Hepatocyte (in vitro differentiated cells): ENCODE measurements at regions not wholly inside any gene's neighbourhood (a gene's known extent, or its start where the extent isn't known, plus 50 kb on each side); places are given as distances from the start of the nearest gene placed in this dataset.

Experiments used
- EZH2 ChIP-seq: fragments of 200-600 bp; sonication (generic); IDR thresholded peaks from 2 replicates; pipeline ENCODE4 v1.6.1; 2016; ENCODE audit warnings: antibody characterized with exemption, mild to moderate bottlenecking, borderline replicate concordance
- TF ChIP-seq, protein P1 (sequence below): fragments of 200-600 bp; sonication (generic); IDR thresholded peaks from 2 replicates; pipeline ENCODE4 v1.5.1; 2016; ENCODE audit warnings: antibody characterized with exemption, mild to moderate bottlenecking; ENCODE audit not compliant: poor library complexity

DNA sequence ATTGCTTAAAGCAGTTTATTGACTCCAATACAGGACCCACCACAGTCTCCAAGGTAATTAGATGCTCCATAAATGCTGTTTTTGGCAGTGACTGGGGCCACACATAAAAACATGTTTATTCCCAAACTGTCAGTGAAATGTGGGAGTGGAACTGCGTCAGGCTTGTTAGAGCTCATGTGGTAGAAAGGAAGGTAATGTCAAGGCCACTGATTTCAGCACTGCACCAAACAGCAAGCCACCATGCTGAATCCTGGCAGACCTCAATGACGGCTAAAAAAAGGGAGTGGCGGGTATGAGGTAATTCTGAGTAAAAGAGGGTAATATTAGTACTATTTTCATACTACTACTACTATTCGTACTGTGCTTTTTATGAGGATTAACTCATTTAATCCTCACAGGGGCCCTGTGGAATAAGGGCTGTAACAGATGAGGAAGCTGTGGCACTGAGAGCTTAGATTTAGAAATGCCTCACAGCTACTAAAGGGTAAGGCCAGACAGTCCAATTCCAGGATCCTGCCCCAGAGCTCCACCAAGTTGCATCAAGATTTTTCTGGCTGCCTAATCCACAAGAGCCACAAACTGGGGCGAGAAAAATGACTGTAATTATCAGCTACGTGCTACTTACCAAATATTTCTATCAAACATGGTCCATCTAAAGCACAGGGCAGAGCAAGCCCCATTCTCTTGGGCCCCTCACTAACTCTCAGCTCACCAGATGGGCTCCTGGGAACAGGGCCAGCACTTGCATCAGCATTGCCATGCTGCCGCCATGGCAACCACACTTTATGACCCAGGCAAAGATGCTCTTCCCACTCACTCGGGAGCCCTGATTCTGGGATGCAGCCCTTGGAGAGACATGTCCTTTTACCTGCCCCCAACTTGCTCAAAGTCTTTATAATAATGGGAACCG is 83.6 kb upstream of the SPATA12 start:
- TF ChIP-seq, protein P1, sequence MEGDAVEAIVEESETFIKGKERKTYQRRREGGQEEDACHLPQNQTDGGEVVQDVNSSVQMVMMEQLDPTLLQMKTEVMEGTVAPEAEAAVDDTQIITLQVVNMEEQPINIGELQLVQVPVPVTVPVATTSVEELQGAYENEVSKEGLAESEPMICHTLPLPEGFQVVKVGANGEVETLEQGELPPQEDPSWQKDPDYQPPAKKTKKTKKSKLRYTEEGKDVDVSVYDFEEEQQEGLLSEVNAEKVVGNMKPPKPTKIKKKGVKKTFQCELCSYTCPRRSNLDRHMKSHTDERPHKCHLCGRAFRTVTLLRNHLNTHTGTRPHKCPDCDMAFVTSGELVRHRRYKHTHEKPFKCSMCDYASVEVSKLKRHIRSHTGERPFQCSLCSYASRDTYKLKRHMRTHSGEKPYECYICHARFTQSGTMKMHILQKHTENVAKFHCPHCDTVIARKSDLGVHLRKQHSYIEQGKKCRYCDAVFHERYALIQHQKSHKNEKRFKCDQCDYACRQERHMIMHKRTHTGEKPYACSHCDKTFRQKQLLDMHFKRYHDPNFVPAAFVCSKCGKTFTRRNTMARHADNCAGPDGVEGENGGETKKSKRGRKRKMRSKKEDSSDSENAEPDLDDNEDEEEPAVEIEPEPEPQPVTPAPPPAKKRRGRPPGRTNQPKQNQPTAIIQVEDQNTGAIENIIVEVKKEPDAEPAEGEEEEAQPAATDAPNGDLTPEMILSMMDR: no peak
- no peak for TF ChIP-seq EZH2
